ENCODE measurements at regions not wholly inside any gene's neighbourhood (a gene's known extent, or its start where the extent isn't known, plus 50 kb on each side); places are given as distances from the start of the nearest gene placed in this dataset.

DNA sequence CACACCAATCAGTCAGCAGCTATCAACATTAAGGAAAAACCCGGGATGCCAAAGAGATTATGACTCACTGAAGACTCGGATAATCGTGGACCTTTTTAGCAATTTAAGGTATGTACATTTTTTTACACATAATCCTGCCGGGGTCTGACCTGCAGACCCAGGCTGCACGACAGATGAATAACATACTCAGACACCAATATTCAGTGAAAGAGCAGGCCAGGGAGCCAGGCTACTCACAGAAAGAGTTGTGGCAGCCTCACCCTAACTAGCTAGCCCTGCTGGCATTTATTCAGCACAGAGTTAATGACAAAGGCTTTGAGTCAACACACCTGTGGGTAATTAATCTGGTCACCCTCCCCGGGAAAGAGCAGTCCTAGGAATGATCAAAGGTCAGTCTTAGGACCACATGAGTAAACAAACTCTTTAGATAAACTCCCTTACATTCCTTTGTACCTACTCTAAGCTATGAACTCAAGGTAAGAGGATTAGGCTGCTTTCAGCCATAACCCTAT lies 727.5 kb downstream of the TBL1XR1 start:
- TF ChIP-seq, protein P1, sequence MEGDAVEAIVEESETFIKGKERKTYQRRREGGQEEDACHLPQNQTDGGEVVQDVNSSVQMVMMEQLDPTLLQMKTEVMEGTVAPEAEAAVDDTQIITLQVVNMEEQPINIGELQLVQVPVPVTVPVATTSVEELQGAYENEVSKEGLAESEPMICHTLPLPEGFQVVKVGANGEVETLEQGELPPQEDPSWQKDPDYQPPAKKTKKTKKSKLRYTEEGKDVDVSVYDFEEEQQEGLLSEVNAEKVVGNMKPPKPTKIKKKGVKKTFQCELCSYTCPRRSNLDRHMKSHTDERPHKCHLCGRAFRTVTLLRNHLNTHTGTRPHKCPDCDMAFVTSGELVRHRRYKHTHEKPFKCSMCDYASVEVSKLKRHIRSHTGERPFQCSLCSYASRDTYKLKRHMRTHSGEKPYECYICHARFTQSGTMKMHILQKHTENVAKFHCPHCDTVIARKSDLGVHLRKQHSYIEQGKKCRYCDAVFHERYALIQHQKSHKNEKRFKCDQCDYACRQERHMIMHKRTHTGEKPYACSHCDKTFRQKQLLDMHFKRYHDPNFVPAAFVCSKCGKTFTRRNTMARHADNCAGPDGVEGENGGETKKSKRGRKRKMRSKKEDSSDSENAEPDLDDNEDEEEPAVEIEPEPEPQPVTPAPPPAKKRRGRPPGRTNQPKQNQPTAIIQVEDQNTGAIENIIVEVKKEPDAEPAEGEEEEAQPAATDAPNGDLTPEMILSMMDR (IDR thresholded peaks at IDR 0.05), result no peak
- no peak overlapping the region for H3K4me3 ChIP-seq
- no peaks in the 10 kb centered on the region for H3K27me3 ChIP-seq
- no peak overlapping the region for H3K27ac ChIP-seq
- intact Hi-C loops (cut with DNase I; ENCODE audit: low total_unique reads), result no loop called here
- H3K36me3 ChIP-seq, result no peaks in the 10 kb centered on the region
- DNase-seq, result no peak
- no peaks in the 10 kb centered on the region for H3K4me1 ChIP-seq
- peaks cover 0 to 7% (median 0%) of the 10 kb centered on the region in 3 donors for H3K9me3 ChIP-seq

DNA sequence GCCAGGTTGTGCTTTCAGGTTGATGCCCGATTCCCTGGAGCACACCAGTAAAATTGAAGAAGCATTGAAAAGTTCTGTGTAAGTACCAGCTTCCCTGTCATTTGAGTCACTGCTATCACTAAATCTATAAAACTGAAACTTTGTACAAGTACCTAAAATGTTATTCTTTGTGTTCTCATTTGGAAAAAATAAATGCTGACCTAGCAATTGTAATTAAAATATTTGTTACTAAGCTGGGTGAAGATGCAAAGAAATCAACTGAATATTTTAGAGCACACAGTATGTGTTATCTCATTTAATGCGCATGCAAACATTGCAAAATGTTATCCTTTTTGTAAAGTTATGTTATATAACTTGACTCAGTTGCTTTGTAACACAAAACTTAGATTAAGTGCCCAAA lies 733.7 kb downstream of the TBL1XR1 start:
- H3K36me3 ChIP-seq, result no peaks in the 10 kb centered on the region
- no peaks in the 10 kb centered on the region for H3K4me1 ChIP-seq
- H3K9me3 ChIP-seq, result no peaks in the 10 kb centered on the region
- no peak overlapping the region for H3K4me3 ChIP-seq
- H3K27ac ChIP-seq, result no peak overlapping the region
- intact Hi-C loops (cut with DNase I; ENCODE audit: low total_unique reads), result no loop called here
- no peak for DNase-seq
- H3K27me3 ChIP-seq, result no peaks in the 10 kb centered on the region
- TF ChIP-seq, protein P1 (IDR thresholded peaks at IDR 0.05), result no peak

DNA sequence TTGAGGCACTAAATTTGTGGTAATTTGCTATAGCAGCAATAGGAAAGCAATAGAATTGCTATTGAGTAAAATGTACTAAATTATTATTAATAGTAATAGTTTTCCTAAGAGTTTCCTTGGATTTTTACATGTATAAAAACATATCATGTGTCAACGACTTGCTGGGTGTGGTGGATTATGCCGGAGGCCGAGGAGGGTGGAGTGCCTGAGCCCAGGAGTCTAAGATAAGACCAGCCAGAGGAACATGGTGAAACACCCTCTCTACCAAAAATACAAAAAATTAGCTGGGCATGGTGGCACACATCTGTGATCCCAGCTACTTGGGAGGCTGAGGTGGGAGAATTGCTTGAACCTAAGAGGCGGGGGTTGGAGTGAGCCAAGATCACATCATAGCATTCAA lies 749.9 kb downstream of the TBL1XR1 start:
- intact Hi-C loops (cut with DNase I; ENCODE audit: low total_unique reads), result no loop called here
- DNase-seq, result no peak
- TF ChIP-seq, protein P1 (IDR thresholded peaks at IDR 0.05), result no peak

DNA sequence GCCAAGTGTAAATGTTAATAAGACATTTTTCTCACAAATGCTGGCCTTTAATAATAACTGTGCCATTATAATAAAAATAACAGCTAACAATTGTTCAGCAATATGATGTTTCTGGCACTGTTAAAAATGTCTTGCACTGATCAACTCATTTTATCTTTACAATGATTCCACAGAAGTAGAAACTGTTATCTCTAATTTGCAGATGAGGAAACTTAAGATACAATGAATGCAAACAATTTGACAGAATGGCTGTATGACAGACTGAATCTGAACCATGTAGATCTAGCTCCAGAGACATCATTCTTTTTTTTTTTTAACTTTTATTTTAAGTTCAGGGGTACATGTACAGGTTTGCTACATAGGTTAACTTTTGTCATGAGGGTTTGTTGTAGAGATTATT lies 755.0 kb downstream of the TBL1XR1 start:
- H3K27ac ChIP-seq, result no peak overlapping the region
- intact Hi-C loops (cut with DNase I; ENCODE audit: low total_unique reads), result no loop called here
- no peaks in the 10 kb centered on the region for H3K4me1 ChIP-seq
- H3K36me3 ChIP-seq, result no peaks in the 10 kb centered on the region
- no peaks in the 10 kb centered on the region for H3K27me3 ChIP-seq
- H3K4me3 ChIP-seq, result no peak overlapping the region
- TF ChIP-seq, protein P1 (IDR thresholded peaks at IDR 0.05), result no peak
- no peak for DNase-seq
- no peaks in the 10 kb centered on the region for H3K9me3 ChIP-seq

More for the DNA sequence above, 749.9 kb downstream of the TBL1XR1 start:
- H3K4me1 ChIP-seq, result no peaks in the 10 kb centered on the region
- H3K27me3 ChIP-seq, result no peaks in the 10 kb centered on the region
- H3K36me3 ChIP-seq, result no peaks in the 10 kb centered on the region
- H3K27ac ChIP-seq, result no peak overlapping the region
- H3K9me3 ChIP-seq, result no peaks in the 10 kb centered on the region
- H3K4me3 ChIP-seq, result no peak overlapping the region

DNA sequence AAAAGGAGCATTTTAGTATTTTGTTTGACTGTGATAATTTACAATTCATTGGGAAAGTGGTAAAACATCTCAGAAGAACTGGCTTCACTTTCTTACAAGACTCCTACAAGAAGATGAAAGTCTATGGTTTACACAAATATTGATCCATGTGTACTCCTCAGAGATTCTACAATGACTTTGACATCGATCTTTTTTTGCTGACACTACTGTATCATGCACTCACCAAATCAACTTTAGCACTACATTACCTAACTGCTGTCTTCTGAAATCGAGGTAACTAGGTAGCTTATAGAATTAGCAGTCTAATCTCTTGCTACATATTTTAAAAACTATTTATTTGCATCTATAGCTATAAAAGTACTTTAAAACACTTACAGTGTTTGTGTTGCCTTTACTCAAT lies 757.6 kb downstream of the TBL1XR1 start:
- no peak overlapping the region for H3K4me3 ChIP-seq
- no peak for DNase-seq
- no peaks in the 10 kb centered on the region for H3K9me3 ChIP-seq
- no peaks in the 10 kb centered on the region for H3K36me3 ChIP-seq
- H3K4me1 ChIP-seq, result no peaks in the 10 kb centered on the region
- H3K27me3 ChIP-seq, result no peaks in the 10 kb centered on the region
- TF ChIP-seq, protein P1 (IDR thresholded peaks at IDR 0.05), result no peak
- intact Hi-C loops (cut with DNase I; ENCODE audit: low total_unique reads), result no loop called here
- no peak overlapping the region for H3K27ac ChIP-seq

DNA sequence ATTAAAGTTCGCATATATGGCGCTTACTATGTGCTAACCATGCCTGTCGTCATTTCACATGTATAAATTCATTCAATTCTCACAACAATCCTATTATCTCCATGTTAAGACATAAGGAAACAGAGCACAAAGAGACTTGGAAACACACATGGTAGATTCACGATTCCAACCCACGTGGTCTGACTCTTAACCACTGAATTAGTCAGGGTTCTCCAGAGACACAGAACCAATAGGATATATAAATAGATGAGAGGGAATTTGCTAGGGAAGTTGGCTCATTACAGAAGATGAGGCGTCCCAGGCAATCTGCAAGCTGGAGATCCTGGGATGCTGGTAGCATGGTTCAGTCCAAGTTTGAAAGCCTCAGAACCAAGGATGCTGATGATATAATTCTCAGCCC lies 765.3 kb downstream of the TBL1XR1 start:
- intact Hi-C loops (cut with DNase I; ENCODE audit: low total_unique reads), result no loop called here
- Histone ChIP-seq H3K4me1 (no peaks in the 10 kb centered on the region), H3K27me3 (no peaks in the 10 kb centered on the region), H3K36me3 (no peaks in the 10 kb centered on the region), H3K27ac (no peak overlapping the region), H3K9me3 (no peaks in the 10 kb centered on the region), H3K4me3 (no peak overlapping the region)
- TF ChIP-seq, protein P1 (IDR thresholded peaks at IDR 0.05), result no peak
- no peak for DNase-seq
